K562 (cell line): ENCODE measurements at regions not wholly inside any gene's neighbourhood (a gene's known extent, or its start where the extent isn't known, plus 50 kb on each side); places are given as distances from the start of the nearest gene placed in this dataset.

Experiments
- BCOR ChIP-seq: fragments of 450-650 bp; IDR thresholded peaks from 2 replicates; pipeline ENCODE4 v1.6.1; 2016
- BMI1 ChIP-seq: fragments of 150-350 bp; IDR thresholded peaks from 2 replicates; pipeline ENCODE4 v1.6.1; 2014; ENCODE audit warnings: low read length
- BRF1 ChIP-seq: IDR thresholded peaks from 3 replicates; pipeline ENCODE4 v1.6.1; 2011; ENCODE audit warnings: borderline replicate concordance, mild to moderate bottlenecking; ENCODE audit not compliant: insufficient read length; ENCODE audit errors: extremely low read depth
- EGR1 ChIP-seq: fragments of 450-650 bp; conservative IDR thresholded peaks from 2 replicates; pipeline ENCODE4 v1.6.1; 2017; ENCODE audit warnings: mild to moderate bottlenecking
- GABPA ChIP-seq: fragments of 200-800 bp; sonication (Bioruptor generic); conservative IDR thresholded peaks from 2 replicates; pipeline ENCODE4 v1.6.1; 2016; ENCODE audit warnings: low read depth, missing genetic modification characterization, missing compliant biosample characterization
- JUN ChIP-seq, 2 experiments: sonication (generic) in 1 of 2; formaldehyde crosslinking in 1 of 2; IDR thresholded peaks; 2 replicates each; pipeline versions ENCODE4 v1.6.1 to v1.8.0; 2012 to 2022; ENCODE audit warnings: borderline replicate concordance in 2 of 2, mild to moderate bottlenecking in 2 of 2, improper control_type of control experiment in 1 of 2, low read depth in 1 of 2, low read length in 1 of 2, missing genetic modification reagents in 1 of 2
- KAT8 ChIP-seq: fragments of 450-650 bp; IDR thresholded peaks from 2 replicates; pipeline ENCODE4 v1.6.1; 2016; ENCODE audit warnings: low read depth, mild to moderate bottlenecking
- MCM5 ChIP-seq: fragments of 450-650 bp; IDR thresholded peaks from 2 replicates; pipeline ENCODE4 v1.6.1; 2016; ENCODE audit warnings: low read depth
- PHTF2 ChIP-seq: fragments of 250-450 bp; sonication (Bioruptor Pico); IDR thresholded peaks from 2 replicates; pipeline ENCODE4 v1.5.0; 2021; ENCODE audit warnings: mild to moderate bottlenecking
- PRMT5 ChIP-seq: sonication (generic); formaldehyde crosslinking; IDR thresholded peaks from 2 replicates; pipeline ENCODE4 v1.5.0; 2020; ENCODE audit warnings: missing genetic modification reagents
- SAFB ChIP-seq: fragments of 200-400 bp; formaldehyde crosslinking; IDR thresholded peaks from 2 replicates; pipeline ENCODE4 v1.6.1; 2017; ENCODE audit warnings: low read depth, low read length, borderline replicate concordance
- SP2 ChIP-seq: IDR thresholded peaks from 2 replicates; pipeline ENCODE4 v1.6.1; 2011; ENCODE audit warnings: mild to moderate bottlenecking, low read depth, low read length, moderate library complexity; ENCODE audit not compliant: poor library complexity, severe bottlenecking; ENCODE audit errors: extremely low read depth
- ZNF23 ChIP-seq: fragments of 250-450 bp; sonication (Bioruptor Pico); IDR thresholded peaks from 2 replicates; pipeline ENCODE4 v1.4.0; 2020; ENCODE audit warnings: mild to moderate bottlenecking
- ZNF354B ChIP-seq: fragments of 250-450 bp; sonication (Bioruptor Pico); IDR thresholded peaks from 2 replicates; pipeline ENCODE4 v1.4.0; 2020
- ZNF707 ChIP-seq: fragments of 250-450 bp; sonication (Bioruptor Pico); conservative IDR thresholded peaks from 2 replicates; pipeline ENCODE4 v1.8.0; 2022; ENCODE audit warnings: inconsistent platforms, mild to moderate bottlenecking, moderate library complexity
- ZNF77 ChIP-seq: fragments of 250-450 bp; sonication (Bioruptor Pico); IDR thresholded peaks from 2 replicates; pipeline ENCODE4 v1.5.0; 2020
- TF ChIP-seq, protein P1 (sequence below), 2 experiments: fragments of 150-350 bp in 1 of 2; IDR thresholded peaks; 2 replicates each; pipeline ENCODE4 v1.6.1; 2012 to 2016; ENCODE audit warnings: low read depth in 2 of 2, low read length in 2 of 2, mild to moderate bottlenecking in 1 of 2, moderate library complexity in 1 of 2
- TF ChIP-seq, protein P2 (sequence below): IDR thresholded peaks from 2 replicates; pipeline ENCODE4 v1.6.1; 2012; ENCODE audit warnings: low read depth, low read length, improper control_type of control experiment, borderline replicate concordance
- TF ChIP-seq, protein P3 (sequence below), 2 experiments: fragments of 200-800 bp in 1 of 2; sonication (Bioruptor generic) in 1 of 2; sonication (generic) in 1 of 2; formaldehyde crosslinking in 1 of 2; IDR thresholded peaks in 1 of 2; conservative IDR thresholded peaks in 1 of 2; 2 replicates each; pipeline versions ENCODE4 v1.5.0 to v1.6.1; 2016 to 2020; ENCODE audit warnings: missing compliant biosample characterization in 1 of 2, missing genetic modification characterization in 1 of 2, missing genetic modification reagents in 1 of 2
- TF ChIP-seq, protein P4 (sequence below): fragments of 250-450 bp; sonication (Bioruptor Pico); IDR thresholded peaks from 2 replicates; pipeline ENCODE4 v1.5.0; 2022; ENCODE audit warnings: mild to moderate bottlenecking

DNA sequence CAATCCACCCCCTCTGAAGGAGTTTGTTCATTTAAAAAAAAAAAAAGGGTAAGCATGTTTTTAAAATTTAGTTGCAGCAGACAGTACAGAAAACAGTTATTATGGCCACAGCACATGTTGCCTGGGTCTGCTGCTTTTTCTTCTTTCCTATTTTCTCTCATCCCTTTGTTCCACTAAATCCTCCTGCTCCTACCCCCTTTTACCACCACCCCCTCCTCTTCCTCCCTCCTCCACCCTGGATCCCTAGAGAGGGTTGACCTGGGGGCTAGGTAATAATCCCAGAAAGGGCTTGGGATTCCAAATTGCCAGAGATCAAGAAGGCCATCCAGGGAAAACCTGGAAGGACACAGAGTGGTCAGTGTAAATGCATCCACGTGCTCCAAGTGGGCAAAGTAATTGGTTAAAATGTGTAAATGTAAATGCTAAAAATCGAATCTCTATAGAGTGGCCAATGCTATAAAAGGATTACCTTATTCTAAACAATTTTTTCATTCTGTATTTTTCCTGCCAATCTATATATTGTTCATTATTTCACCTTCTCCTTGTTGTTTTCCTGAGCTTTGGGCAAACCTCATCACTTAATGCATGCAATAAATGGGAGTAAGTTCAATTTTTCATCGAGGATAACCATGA lies 89.0 kb upstream of the PIK3CG start (continued):
- TF ChIP-seq, protein P1, sequence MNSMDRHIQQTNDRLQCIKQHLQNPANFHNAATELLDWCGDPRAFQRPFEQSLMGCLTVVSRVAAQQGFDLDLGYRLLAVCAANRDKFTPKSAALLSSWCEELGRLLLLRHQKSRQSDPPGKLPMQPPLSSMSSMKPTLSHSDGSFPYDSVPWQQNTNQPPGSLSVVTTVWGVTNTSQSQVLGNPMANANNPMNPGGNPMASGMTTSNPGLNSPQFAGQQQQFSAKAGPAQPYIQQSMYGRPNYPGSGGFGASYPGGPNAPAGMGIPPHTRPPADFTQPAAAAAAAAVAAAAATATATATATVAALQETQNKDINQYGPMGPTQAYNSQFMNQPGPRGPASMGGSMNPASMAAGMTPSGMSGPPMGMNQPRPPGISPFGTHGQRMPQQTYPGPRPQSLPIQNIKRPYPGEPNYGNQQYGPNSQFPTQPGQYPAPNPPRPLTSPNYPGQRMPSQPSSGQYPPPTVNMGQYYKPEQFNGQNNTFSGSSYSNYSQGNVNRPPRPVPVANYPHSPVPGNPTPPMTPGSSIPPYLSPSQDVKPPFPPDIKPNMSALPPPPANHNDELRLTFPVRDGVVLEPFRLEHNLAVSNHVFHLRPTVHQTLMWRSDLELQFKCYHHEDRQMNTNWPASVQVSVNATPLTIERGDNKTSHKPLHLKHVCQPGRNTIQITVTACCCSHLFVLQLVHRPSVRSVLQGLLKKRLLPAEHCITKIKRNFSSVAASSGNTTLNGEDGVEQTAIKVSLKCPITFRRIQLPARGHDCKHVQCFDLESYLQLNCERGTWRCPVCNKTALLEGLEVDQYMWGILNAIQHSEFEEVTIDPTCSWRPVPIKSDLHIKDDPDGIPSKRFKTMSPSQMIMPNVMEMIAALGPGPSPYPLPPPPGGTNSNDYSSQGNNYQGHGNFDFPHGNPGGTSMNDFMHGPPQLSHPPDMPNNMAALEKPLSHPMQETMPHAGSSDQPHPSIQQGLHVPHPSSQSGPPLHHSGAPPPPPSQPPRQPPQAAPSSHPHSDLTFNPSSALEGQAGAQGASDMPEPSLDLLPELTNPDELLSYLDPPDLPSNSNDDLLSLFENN (IDR thresholded peaks at IDR 0.05; ENCODE audit: low read depth in 2 of 2, low read length in 2 of 2), result no peak
- TF ChIP-seq PHTF2 (CRISPR knock-in tag), result no peak
- no peak for TF ChIP-seq PRMT5 (CRISPR knock-in tag)
- no peak for TF ChIP-seq ZNF23 (CRISPR knock-in tag)
- TF ChIP-seq, protein P2, sequence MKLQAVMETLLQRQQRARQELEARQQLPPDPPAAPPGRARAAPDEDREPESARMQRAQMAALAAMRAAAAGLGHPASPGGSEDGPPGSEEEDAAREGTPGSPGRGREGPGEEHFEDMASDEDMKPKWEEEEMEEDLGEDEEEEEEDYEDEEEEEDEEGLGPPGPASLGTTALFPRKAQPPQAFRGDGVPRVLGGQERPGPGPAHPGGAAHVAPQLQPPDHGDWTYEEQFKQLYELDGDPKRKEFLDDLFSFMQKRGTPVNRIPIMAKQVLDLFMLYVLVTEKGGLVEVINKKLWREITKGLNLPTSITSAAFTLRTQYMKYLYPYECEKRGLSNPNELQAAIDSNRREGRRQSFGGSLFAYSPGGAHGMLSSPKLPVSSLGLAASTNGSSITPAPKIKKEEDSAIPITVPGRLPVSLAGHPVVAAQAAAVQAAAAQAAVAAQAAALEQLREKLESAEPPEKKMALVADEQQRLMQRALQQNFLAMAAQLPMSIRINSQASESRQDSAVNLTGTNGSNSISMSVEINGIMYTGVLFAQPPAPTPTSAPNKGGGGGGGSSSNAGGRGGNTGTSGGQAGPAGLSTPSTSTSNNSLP, result no peak
- no peak for TF ChIP-seq SP2
- no peak for TF ChIP-seq GABPA (tag)
- TF ChIP-seq BCOR, result no peak
- no peak for TF ChIP-seq ZNF354B (CRISPR knock-in tag)
- no peak for TF ChIP-seq BRF1
- no peak for TF ChIP-seq KAT8
- no peak for TF ChIP-seq MCM5
- TF ChIP-seq, protein P3, sequence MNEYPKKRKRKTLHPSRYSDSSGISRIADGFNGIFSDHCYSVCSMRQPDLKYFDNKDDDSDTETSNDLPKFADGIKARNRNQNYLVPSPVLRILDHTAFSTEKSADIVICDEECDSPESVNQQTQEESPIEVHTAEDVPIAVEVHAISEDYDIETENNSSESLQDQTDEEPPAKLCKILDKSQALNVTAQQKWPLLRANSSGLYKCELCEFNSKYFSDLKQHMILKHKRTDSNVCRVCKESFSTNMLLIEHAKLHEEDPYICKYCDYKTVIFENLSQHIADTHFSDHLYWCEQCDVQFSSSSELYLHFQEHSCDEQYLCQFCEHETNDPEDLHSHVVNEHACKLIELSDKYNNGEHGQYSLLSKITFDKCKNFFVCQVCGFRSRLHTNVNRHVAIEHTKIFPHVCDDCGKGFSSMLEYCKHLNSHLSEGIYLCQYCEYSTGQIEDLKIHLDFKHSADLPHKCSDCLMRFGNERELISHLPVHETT (CRISPR knock-in tag; conservative IDR thresholded peaks at IDR 0.05 in 1 of 2, IDR thresholded peaks at IDR 0.05 in 1 of 2), result no peak
- no peak for TF ChIP-seq ZNF77 (CRISPR knock-in tag)
- TF ChIP-seq, protein P4, sequence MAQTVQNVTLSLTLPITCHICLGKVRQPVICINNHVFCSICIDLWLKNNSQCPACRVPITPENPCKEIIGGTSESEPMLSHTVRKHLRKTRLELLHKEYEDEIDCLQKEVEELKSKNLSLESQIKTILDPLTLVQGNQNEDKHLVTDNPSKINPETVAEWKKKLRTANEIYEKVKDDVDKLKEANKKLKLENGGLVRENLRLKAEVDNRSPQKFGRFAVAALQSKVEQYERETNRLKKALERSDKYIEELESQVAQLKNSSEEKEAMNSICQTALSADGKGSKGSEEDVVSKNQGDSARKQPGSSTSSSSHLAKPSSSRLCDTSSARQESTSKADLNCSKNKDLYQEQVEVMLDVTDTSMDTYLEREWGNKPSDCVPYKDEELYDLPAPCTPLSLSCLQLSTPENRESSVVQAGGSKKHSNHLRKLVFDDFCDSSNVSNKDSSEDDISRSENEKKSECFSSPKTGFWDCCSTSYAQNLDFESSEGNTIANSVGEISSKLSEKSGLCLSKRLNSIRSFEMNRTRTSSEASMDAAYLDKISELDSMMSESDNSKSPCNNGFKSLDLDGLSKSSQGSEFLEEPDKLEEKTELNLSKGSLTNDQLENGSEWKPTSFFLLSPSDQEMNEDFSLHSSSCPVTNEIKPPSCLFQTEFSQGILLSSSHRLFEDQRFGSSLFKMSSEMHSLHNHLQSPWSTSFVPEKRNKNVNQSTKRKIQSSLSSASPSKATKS (CRISPR knock-in tag), result peak; percentile 27; the same call in 1 of the 2 replicates
- TF ChIP-seq EGR1, result no peak
- TF ChIP-seq ZNF707 (CRISPR knock-in tag), result no peak
- no peak for TF ChIP-seq BMI1
- no peak for TF ChIP-seq JUN (IDR thresholded peaks at IDR 0.05; ENCODE audit: borderline replicate concordance, low read depth, low read length)
- TF ChIP-seq JUN (CRISPR knock-in tag; IDR thresholded peaks at IDR 0.05; ENCODE audit: borderline replicate concordance), result 0 out of 2 replicates have a peak, but pooled peaks have one; percentile 43
- TF ChIP-seq SAFB, result no peak
